ENCODE measurements at regions not wholly inside any gene's neighbourhood (a gene's known extent, or its start where the extent isn't known, plus 50 kb on each side); places are given as distances from the start of the nearest gene placed in this dataset.

- no peaks in the 10 kb centered on the region for H3K9me3 Mint-ChIP-seq
- POLR2A ChIA-PET, result no interaction called here
- H3K4me3 Mint-ChIP-seq, result no peak overlapping the region
- no peak overlapping the region for H3K27ac Mint-ChIP-seq
- ATAC-seq (ENCODE audit: low read depth) (no peak), DNase-seq (no peak)
- H3K27me3 Mint-ChIP-seq, result no peaks in the 10 kb centered on the region
- peaks cover 8% of the 10 kb centered on the region for H3K36me3 Mint-ChIP-seq
- peaks cover 33% of the 10 kb centered on the region for H3K4me1 Mint-ChIP-seq
These were observed 163.9 kb downstream of the CRYBB2 start for GRCh38 chr22:25383278-25383820.

GRCh38 chr22:25383892-25384291 lies 164.5 kb downstream of the CRYBB2 start:
- Mint-ChIP-seq H3K4me1 (peaks cover 39% of the 10 kb centered on the region), H3K9me3 (no peaks in the 10 kb centered on the region), H3K27ac (no peak overlapping the region), H3K27me3 (no peaks in the 10 kb centered on the region), H3K4me3 (no peak overlapping the region), H3K36me3 (peaks cover 8% of the 10 kb centered on the region)
- ATAC-seq (ENCODE audit: low read depth) (no peak), DNase-seq (no peak)
- POLR2A ChIA-PET, result no interaction called here

GRCh38 chr22:25386538-25386884 lies 167.1 kb downstream of the CRYBB2 start:
- DNase-seq (no peak), ATAC-seq (ENCODE audit: low read depth) (no peak)
- Mint-ChIP-seq H3K27me3 (no peaks in the 10 kb centered on the region), H3K4me1 (peaks cover 56% of the 10 kb centered on the region), H3K9me3 (no peaks in the 10 kb centered on the region), H3K36me3 (no peaks in the 10 kb centered on the region), H3K4me3 (no peak overlapping the region), H3K27ac (no peak overlapping the region)
- POLR2A ChIA-PET, result interaction anchor here (0.8 kb wide), 1 partner anchor 15 kb away, joined by 4 read pairs; no protein-coding TSS in a partner anchor

GRCh38 chr22:25388415-25388814 lies 169.0 kb downstream of the CRYBB2 start:
- ATAC-seq (ENCODE audit: low read depth), result no peak
- POLR2A ChIA-PET, result no interaction called here
- Mint-ChIP-seq H3K4me3 (peak overlapping the region; percentile 54), H3K36me3 (no peaks in the 10 kb centered on the region), H3K27ac (peak overlapping the region; percentile 11), H3K4me1 (peaks cover 53% of the 10 kb centered on the region), H3K27me3 (no peaks in the 10 kb centered on the region), H3K9me3 (no peaks in the 10 kb centered on the region)
- no peak for DNase-seq

- Mint-ChIP-seq H3K9me3 (no peaks in the 10 kb centered on the region), H3K4me3 (peak overlapping the region; percentile 54), H3K27ac (peak overlapping the region; percentile 55), H3K36me3 (no peaks in the 10 kb centered on the region), H3K4me1 (peaks cover 51% of the 10 kb centered on the region), H3K27me3 (no peaks in the 10 kb centered on the region)
- ATAC-seq (ENCODE audit: low read depth), result peak; percentile 62
- POLR2A ChIA-PET, result interaction anchor here (0.6 kb wide), 1 partner anchor 272 kb away, joined by 3 read pairs; no protein-coding TSS in a partner anchor
- no peak for DNase-seq
These were observed 169.6 kb downstream of the CRYBB2 start for GRCh38 chr22:25388866-25389540.

- no peak for DNase-seq
- POLR2A ChIA-PET, result interaction anchor here (0.6 kb wide), 1 partner anchor 272 kb away, joined by 3 read pairs; no protein-coding TSS in a partner anchor
These were observed 170.1 kb downstream of the CRYBB2 start for GRCh38 chr22:25389541-25389919.

GRCh38 chr22:25390297-25391240 lies 171.1 kb downstream of the CRYBB2 start:
- peaks cover 46% of the 10 kb centered on the region for H3K4me1 Mint-ChIP-seq
- DNase-seq, result no peak

More at GRCh38 chr22:25389541-25389919, 170.1 kb downstream of the CRYBB2 start:
- no peaks in the 10 kb centered on the region for H3K27me3 Mint-ChIP-seq
- peaks cover 49% of the 10 kb centered on the region for H3K4me1 Mint-ChIP-seq
- H3K9me3 Mint-ChIP-seq, result no peaks in the 10 kb centered on the region
- no peak for ATAC-seq (ENCODE audit: low read depth)
- peak overlapping the region; percentile 54 for H3K4me3 Mint-ChIP-seq
- H3K36me3 Mint-ChIP-seq, result no peaks in the 10 kb centered on the region
- no peak overlapping the region for H3K27ac Mint-ChIP-seq

GRCh38 chr22:25392584-25392983 lies 171.9 kb upstream of the GRK3 start:
- Mint-ChIP-seq H3K4me1 (peaks cover 42% of the 10 kb centered on the region), H3K27me3 (no peaks in the 10 kb centered on the region), H3K27ac (no peak overlapping the region), H3K9me3 (peaks cover 3% of the 10 kb centered on the region), H3K4me3 (no peak overlapping the region), H3K36me3 (peaks cover 5% of the 10 kb centered on the region)
- ATAC-seq (ENCODE audit: low read depth), result no peak
- POLR2A ChIA-PET, result no interaction called here
- no peak for DNase-seq

More at GRCh38 chr22:25390297-25391240, 171.1 kb downstream of the CRYBB2 start:
- no peak for ATAC-seq (ENCODE audit: low read depth)
- no peaks in the 10 kb centered on the region for H3K36me3 Mint-ChIP-seq
- no peak overlapping the region for H3K27ac Mint-ChIP-seq
- H3K27me3 Mint-ChIP-seq, result no peaks in the 10 kb centered on the region
- no peaks in the 10 kb centered on the region for H3K9me3 Mint-ChIP-seq
- no peak overlapping the region for H3K4me3 Mint-ChIP-seq
- POLR2A ChIA-PET, result no interaction called here

GRCh38 chr22:25393121-25393805 lies 171.2 kb upstream of the GRK3 start:
- Mint-ChIP-seq H3K36me3 (peaks cover 5% of the 10 kb centered on the region), H3K27me3 (no peaks in the 10 kb centered on the region), H3K9me3 (peaks cover 3% of the 10 kb centered on the region), H3K4me3 (no peak overlapping the region), H3K27ac (no peak overlapping the region), H3K4me1 (peaks cover 42% of the 10 kb centered on the region)
- DNase-seq (no peak), ATAC-seq (ENCODE audit: low read depth) (no peak)
- POLR2A ChIA-PET, result interaction anchor here (0.6 kb wide), 1 partner anchor 26 kb away, joined by 3 read pairs; no protein-coding TSS in a partner anchor

- Mint-ChIP-seq H3K4me1 (peaks cover 33% of the 10 kb centered on the region), H3K27ac (no peak overlapping the region)
- no peak for DNase-seq
These were observed 169.0 kb upstream of the GRK3 start for GRCh38 chr22:25395468-25395867.

GRCh38 chr22:25395915-25396314 lies 168.6 kb upstream of the GRK3 start:
- Mint-ChIP-seq H3K27me3 (no peaks in the 10 kb centered on the region), H3K27ac (peak overlapping the region; percentile 26), H3K9me3 (peaks cover 3% of the 10 kb centered on the region), H3K36me3 (peaks cover 5% of the 10 kb centered on the region), H3K4me1 (peaks cover 29% of the 10 kb centered on the region), H3K4me3 (no peak overlapping the region)
- POLR2A ChIA-PET, result no interaction called here
- ATAC-seq (ENCODE audit: low read depth) (no peak), DNase-seq (no peak)

More at GRCh38 chr22:25395468-25395867, 169.0 kb upstream of the GRK3 start:
- no peak for ATAC-seq (ENCODE audit: low read depth)
- Mint-ChIP-seq H3K4me3 (no peak overlapping the region), H3K9me3 (peaks cover 3% of the 10 kb centered on the region), H3K27me3 (no peaks in the 10 kb centered on the region), H3K36me3 (peaks cover 5% of the 10 kb centered on the region)
- POLR2A ChIA-PET, result no interaction called here

GRCh38 chr22:25396615-25397200 lies 167.8 kb upstream of the GRK3 start:
- Mint-ChIP-seq H3K27me3 (no peaks in the 10 kb centered on the region), H3K27ac (peak overlapping the region; percentile 26), H3K9me3 (peaks cover 3% of the 10 kb centered on the region)

GRCh38 chr22:25397616-25398015 lies 166.9 kb upstream of the GRK3 start:
- Mint-ChIP-seq H3K27me3 (no peaks in the 10 kb centered on the region), H3K9me3 (peaks cover 3% of the 10 kb centered on the region), H3K27ac (peak overlapping the region; percentile 52), H3K36me3 (peaks cover 5% of the 10 kb centered on the region), H3K4me1 (peaks cover 41% of the 10 kb centered on the region), H3K4me3 (peak overlapping the region; percentile 60)
- POLR2A ChIA-PET, result interaction anchor here (1.3 kb wide), 1 partner anchor 12 kb away, joined by 3 read pairs; no protein-coding TSS in a partner anchor
- ATAC-seq (ENCODE audit: low read depth), result no peak
- DNase-seq, result no peak

More at GRCh38 chr22:25396615-25397200, 167.8 kb upstream of the GRK3 start:
- no peak for DNase-seq
- Mint-ChIP-seq H3K4me1 (peaks cover 32% of the 10 kb centered on the region), H3K4me3 (no peak overlapping the region), H3K36me3 (peaks cover 5% of the 10 kb centered on the region)
- POLR2A ChIA-PET, result no interaction called here
- ATAC-seq (ENCODE audit: low read depth), result no peak
